Gastroesophageal sphincter (tissue), 4 donors: ENCODE measurements at regions not wholly inside any gene's neighbourhood (a gene's known extent, or its start where the extent isn't known, plus 50 kb on each side); places are given as distances from the start of the nearest gene placed in this dataset.
"Not testable (repeated sequence)": the region's sequence is repeated elsewhere in the genome, so short reads cannot be mapped to it uniquely, and the experiment has no call there.

ENCODE experiments used
- ATAC-seq: fragments of 150-250 bp; one replicate; pipeline ENCODE4 v1.9.1; 2016; ENCODE audit warnings: mild to moderate bottlenecking, moderate library complexity
- H3K27ac ChIP-seq, 4 donors: fragments of 200-600 bp; sonication (generic) in 3 of 4; 1 replicate in 3 of 4; 2 replicates in 1 of 4; pipeline ENCODE4 v1.5.1; 2016 to 2019
- H3K27me3 ChIP-seq: fragments of 200-600 bp; sonication (generic); one replicate; pipeline ENCODE4 v1.5.1; 2019
- H3K36me3 ChIP-seq, 2 donors: fragments of 200-600 bp; sonication (generic); one replicate each; pipeline ENCODE4 v1.5.1; 2019; ENCODE audit warnings: control low read depth in 1 of 2
- H3K4me1 ChIP-seq, 3 donors: fragments of 200-600 bp; sonication (generic); 1 replicate in 2 of 3; 2 replicates in 1 of 3; pipeline ENCODE4 v1.5.1; 2016 to 2019; ENCODE audit warnings: control low read depth in 2 of 3
- H3K4me3 ChIP-seq, 2 donors: fragments of 200-600 bp; sonication (generic); one replicate each; pipeline ENCODE4 v1.5.1; 2019; ENCODE audit warnings: mild to moderate bottlenecking in 1 of 2, moderate library complexity in 1 of 2
- H3K9me3 ChIP-seq, 3 donors: fragments of 200-600 bp; sonication (generic); one replicate each; pipeline ENCODE4 v1.5.1; 2017 to 2019; ENCODE audit warnings: control low read depth in 2 of 3
- EP300 ChIP-seq: sonication (generic); formaldehyde crosslinking; IDR thresholded peaks from one replicate; pipeline ENCODE4 v1.6.1; 2017; ENCODE audit warnings: antibody characterized with exemption, mild to moderate bottlenecking
- POLR2A ChIP-seq, 2 donors: fragments of 450-650 bp; IDR thresholded peaks; one replicate each; pipeline ENCODE4 v1.6.1; 2017; ENCODE audit warnings: antibody characterized with exemption in 2 of 2, mild to moderate bottlenecking in 2 of 2, moderate library complexity in 1 of 2
- POLR2AphosphoS5 ChIP-seq: sonication (generic); formaldehyde crosslinking; IDR thresholded peaks from one replicate; pipeline ENCODE4 v1.6.1; 2017; ENCODE audit warnings: antibody characterized with exemption
- WGBS, 2 donors: methylation state at CpG; one replicate each; pipeline ENCODE4 v1.1.5; 2018; ENCODE audit warnings: low coverage in 1 of 2; 5-methylcytosine and 5-hydroxymethylcytosine counted together
- TF ChIP-seq, protein P1 (sequence below), 4 experiments: fragments of 200-600 bp in 2 of 4; fragments of 450-650 bp in 2 of 4; sonication (generic) in 1 of 4; IDR thresholded peaks; one replicate each; pipeline ENCODE4 v1.5.1; 2017 to 2019; ENCODE audit warnings: antibody characterized with exemption in 4 of 4, mild to moderate bottlenecking in 2 of 4, moderate library complexity in 2 of 4

DNA sequence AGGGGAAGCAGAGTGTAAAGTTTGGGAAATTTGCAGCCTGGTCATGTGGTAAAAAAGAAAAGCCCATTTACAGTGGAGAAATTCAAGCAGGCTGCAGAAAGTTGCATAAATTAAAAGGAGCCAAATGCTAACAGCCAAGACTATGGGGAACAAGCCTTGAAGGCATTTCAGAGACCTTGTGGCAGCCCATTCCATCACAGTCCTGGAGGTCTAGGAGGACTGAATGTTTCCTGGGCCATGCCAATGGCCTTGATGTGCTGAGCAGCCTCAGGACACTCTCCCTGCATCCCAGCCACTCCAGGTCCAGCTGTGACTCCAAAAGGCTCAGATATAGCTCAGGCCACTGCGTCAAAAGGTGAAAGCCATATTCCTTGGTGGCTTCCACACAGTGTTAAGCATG is 1202.4 kb upstream of the ATXN8OS start:
- Histone ChIP-seq H3K9me3 (peaks cover 0 to 12% (median 0%) of the 10 kb centered on the region in 3 donors), H3K4me1 (no peaks in the 10 kb centered on the region), H3K27ac (no peak overlapping the region), H3K4me3 (no peak overlapping the region), H3K36me3 (no peaks in the 10 kb centered on the region), H3K27me3 (no peaks in the 10 kb centered on the region)
- no peak for ATAC-seq
- TF ChIP-seq, protein P1, sequence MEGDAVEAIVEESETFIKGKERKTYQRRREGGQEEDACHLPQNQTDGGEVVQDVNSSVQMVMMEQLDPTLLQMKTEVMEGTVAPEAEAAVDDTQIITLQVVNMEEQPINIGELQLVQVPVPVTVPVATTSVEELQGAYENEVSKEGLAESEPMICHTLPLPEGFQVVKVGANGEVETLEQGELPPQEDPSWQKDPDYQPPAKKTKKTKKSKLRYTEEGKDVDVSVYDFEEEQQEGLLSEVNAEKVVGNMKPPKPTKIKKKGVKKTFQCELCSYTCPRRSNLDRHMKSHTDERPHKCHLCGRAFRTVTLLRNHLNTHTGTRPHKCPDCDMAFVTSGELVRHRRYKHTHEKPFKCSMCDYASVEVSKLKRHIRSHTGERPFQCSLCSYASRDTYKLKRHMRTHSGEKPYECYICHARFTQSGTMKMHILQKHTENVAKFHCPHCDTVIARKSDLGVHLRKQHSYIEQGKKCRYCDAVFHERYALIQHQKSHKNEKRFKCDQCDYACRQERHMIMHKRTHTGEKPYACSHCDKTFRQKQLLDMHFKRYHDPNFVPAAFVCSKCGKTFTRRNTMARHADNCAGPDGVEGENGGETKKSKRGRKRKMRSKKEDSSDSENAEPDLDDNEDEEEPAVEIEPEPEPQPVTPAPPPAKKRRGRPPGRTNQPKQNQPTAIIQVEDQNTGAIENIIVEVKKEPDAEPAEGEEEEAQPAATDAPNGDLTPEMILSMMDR (IDR thresholded peaks at IDR 0.05) = no peak
- no peak for TF ChIP-seq POLR2A (IDR thresholded peaks at IDR 0.05)
- no peak for TF ChIP-seq EP300
- no peak for TF ChIP-seq POLR2AphosphoS5
- WGBS, 2 donors = no CpG with 5 or more reads among the region's 1 CpG

DNA sequence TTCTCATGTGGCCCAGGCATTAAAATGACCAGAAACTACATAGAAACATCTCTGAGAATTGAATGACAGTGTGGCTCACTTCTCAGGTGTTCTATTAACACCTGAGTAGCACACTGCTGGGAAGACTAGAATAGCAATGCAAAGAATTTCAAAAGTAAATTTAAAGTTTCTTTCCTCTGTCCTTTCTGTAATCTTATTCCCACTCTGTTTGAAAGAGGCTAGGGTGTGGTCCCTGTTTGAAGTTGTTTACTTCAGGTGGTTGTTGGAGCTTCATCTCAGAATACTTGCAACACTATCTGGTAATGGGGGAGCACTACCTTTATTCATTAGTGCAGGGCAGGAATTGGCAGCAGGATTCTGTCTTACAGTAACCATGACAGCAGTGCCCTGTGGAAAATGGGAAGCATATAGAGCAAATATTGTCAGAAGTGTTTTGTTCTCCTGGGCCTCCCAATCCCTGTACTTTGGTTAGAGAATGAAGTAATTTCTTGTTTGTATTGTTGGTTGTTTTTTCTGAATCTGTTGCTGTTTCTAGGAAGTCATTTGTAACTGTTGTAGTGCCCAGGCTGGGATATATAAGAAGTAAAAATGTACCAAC is 1210.2 kb upstream of the ATXN8OS start:
- Histone ChIP-seq H3K4me3 (no peak overlapping the region), H3K9me3 (no peaks in the 10 kb centered on the region), H3K36me3 (no peaks in the 10 kb centered on the region), H3K27me3 (no peaks in the 10 kb centered on the region), H3K4me1 (no peaks in the 10 kb centered on the region), H3K27ac (no peak overlapping the region)
- TF ChIP-seq, protein P1 (IDR thresholded peaks at IDR 0.05) = no peak
- TF ChIP-seq POLR2AphosphoS5 (no peak), POLR2A (IDR thresholded peaks at IDR 0.05) (no peak), EP300 (no peak)
- ATAC-seq = no peak

DNA sequence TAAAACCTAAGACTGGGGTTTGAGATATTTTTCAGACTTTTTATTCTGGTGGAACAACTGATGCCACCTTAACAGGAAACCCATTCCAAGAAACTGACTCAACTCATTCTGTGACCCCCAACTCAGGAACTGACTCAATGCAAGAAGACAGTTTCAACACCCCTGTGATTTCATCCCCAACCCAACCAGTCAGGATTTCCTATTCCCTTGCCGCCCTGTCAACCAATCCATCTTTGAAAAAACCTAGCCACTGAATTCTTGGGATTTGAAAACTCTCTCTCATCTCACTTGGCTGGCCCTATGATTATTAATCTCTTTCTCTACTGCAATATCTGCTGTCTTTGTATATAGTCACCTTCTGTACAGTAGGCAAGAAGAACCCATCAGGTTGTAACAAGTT is 1211.9 kb upstream of the ATXN8OS start:
- WGBS, 2 donors = 87 to 100% methylated on average over 1 of the region's 1 CpG
- Histone ChIP-seq H3K36me3 (no peaks in the 10 kb centered on the region), H3K4me1 (no peaks in the 10 kb centered on the region)

DNA sequence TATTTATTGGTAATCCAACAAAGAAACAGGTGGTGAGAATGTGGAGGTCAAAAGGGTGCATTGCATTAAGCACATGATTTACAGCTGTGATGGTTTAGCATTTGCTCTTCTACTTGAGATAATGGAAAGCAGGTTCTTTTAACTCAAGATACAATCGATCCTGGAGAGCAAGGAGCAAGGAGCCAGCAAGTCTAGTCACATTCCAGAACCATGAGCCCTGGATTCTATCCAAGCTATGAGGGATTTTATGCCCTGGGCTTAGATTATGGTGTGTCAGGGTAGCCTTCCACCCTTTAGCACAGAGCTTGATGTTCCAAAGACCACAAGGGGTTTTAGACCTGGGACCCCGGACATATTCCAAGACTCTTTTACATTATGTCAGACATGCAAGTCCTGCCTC is 1213.9 kb upstream of the ATXN8OS start:
- H3K36me3 ChIP-seq, H3K9me3 ChIP-seq, H3K27ac ChIP-seq, ATAC-seq, H3K4me3 ChIP-seq, H3K27me3 ChIP-seq, H3K4me1 ChIP-seq: not testable (repeated sequence)
- 43 to 63% methylated on average over 2 of the region's 2 CpGs for WGBS, 2 donors

More for the DNA sequence above, 1211.9 kb upstream of the ATXN8OS start:
- no peak overlapping the region for H3K4me3 ChIP-seq
- TF ChIP-seq POLR2A (IDR thresholded peaks at IDR 0.05) (no peak), POLR2AphosphoS5 (no peak), EP300 (no peak)
- TF ChIP-seq, protein P1 (IDR thresholded peaks at IDR 0.05) = no peak
- H3K27me3 ChIP-seq = no peaks in the 10 kb centered on the region
- H3K9me3 ChIP-seq = no peaks in the 10 kb centered on the region
- ATAC-seq = no peak
- H3K27ac ChIP-seq = no peak overlapping the region

DNA sequence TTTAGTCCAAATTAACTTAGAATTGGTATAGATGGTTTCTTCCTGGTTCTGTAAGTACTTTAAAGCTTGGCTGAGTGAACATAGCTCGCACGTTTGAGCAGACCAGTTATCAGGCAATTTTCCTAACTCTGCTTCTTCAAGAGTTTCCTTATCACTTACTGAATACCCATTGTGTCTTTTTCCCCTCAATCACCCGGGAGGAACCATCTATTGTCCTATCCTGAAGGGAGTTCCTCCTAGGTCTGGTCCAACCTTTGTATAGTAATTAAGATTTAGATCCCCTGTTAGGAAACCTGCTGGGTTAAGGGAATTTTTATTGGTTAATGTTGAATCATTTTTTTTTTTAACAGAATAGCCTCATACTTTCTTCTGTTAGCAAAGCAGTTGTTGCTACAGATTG is 1215.0 kb upstream of the ATXN8OS start:
- not testable (repeated sequence) for H3K9me3 ChIP-seq, ATAC-seq
- 40 to 70% methylated on average over 3 of the region's 3 CpGs for WGBS, 2 donors

DNA sequence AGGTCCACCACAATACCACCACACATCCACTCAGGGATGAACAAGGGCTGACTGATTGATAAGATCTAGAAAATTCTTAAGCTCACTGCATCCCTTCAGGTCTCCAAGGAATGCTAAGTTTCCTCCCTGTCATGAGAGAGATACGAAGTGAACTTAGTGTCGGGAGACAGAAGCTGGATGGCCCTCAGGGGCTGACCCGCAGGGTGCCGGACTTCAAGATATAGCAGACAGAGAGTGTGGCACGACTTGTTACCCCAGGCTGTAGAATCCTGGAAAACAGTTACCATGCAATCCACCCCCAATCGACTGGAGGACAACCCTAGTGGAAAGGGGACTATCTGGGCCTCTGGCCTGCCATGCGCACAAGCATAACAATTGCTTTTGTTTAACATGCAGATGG is 1217.5 kb upstream of the ATXN8OS start:
- not testable (repeated sequence) for H3K9me3 ChIP-seq, ATAC-seq
- WGBS, 2 donors = 82% methylated on average over 7 of the region's 7 CpGs; no CpG with 5 or more reads in 1 of the 2 donors

More for the DNA sequence above, 1215.0 kb upstream of the ATXN8OS start:
- H3K4me1 ChIP-seq, H3K27me3 ChIP-seq, H3K4me3 ChIP-seq, H3K36me3 ChIP-seq, H3K27ac ChIP-seq: not testable (repeated sequence)

More for the DNA sequence above, 1217.5 kb upstream of the ATXN8OS start:
- not testable (repeated sequence) for H3K27me3 ChIP-seq, H3K36me3 ChIP-seq, H3K27ac ChIP-seq, H3K4me3 ChIP-seq, H3K4me1 ChIP-seq
